ENCODE measurements at regions not wholly inside any gene's neighbourhood (a gene's known extent, or its start where the extent isn't known, plus 50 kb on each side); places are given as distances from the start of the nearest gene placed in this dataset.

- no peak for DNase-seq
These were observed 158.9 kb upstream of the GLI2 start for GRCh38 chr2:120576509-120577474.

GRCh38 chr2:120577721-120578295 is 157.9 kb upstream of the GLI2 start:
- DNase-seq: no peak

- no peak for DNase-seq
These were observed 156.9 kb upstream of the GLI2 start for GRCh38 chr2:120578576-120579352.

GRCh38 chr2:120579916-120580685 is 155.6 kb upstream of the GLI2 start:
- no peak for DNase-seq

- no peak for DNase-seq
These were observed 155.0 kb upstream of the GLI2 start for GRCh38 chr2:120580709-120581108.

GRCh38 chr2:120583121-120583520 is 152.5 kb upstream of the GLI2 start:
- DNase-seq: no peak

GRCh38 chr2:120583851-120584570 is 151.7 kb upstream of the GLI2 start:
- no peak for DNase-seq

- DNase-seq: no peak
These were observed 149.0 kb upstream of the GLI2 start for GRCh38 chr2:120586507-120587278.

GRCh38 chr2:120587279-120587996 is 148.2 kb upstream of the GLI2 start:
- no peak for DNase-seq

- DNase-seq: no peak
These were observed 147.7 kb upstream of the GLI2 start for GRCh38 chr2:120587997-120588336.

- no peak for DNase-seq
These were observed 145.7 kb upstream of the GLI2 start for GRCh38 chr2:120589771-120590608.

- no peak for DNase-seq
These were observed 144.8 kb upstream of the GLI2 start for GRCh38 chr2:120590841-120591240.

GRCh38 chr2:120591572-120591971 is 144.1 kb upstream of the GLI2 start:
- no peak for DNase-seq

GRCh38 chr2:120592084-120592483 is 143.6 kb upstream of the GLI2 start:
- DNase-seq: no peak

GRCh38 chr2:120593921-120594686 is 141.6 kb upstream of the GLI2 start:
- DNase-seq: no peak

GRCh38 chr2:120594856-120595685 is 140.6 kb upstream of the GLI2 start:
- DNase-seq: no peak

- DNase-seq: no peak
These were observed 139.9 kb upstream of the GLI2 start for GRCh38 chr2:120595739-120596138.
